GM12878 (cell line): ENCODE measurements at regions not wholly inside any gene's neighbourhood (a gene's known extent, or its start where the extent isn't known, plus 50 kb on each side); places are given as distances from the start of the nearest gene placed in this dataset.

Source experiments
- CEBPZ ChIP-seq: fragments of 150-350 bp; IDR thresholded peaks from 2 replicates; pipeline ENCODE4 v1.6.1; 2016; ENCODE audit warnings: low read depth, low read length
- CTCF ChIP-seq, 3 experiments: IDR thresholded peaks in 2 of 3; conservative IDR thresholded peaks in 1 of 3; 2 replicates each; pipeline ENCODE4 v1.5.1; 2011; ENCODE audit warnings: low read depth in 3 of 3, low read length in 3 of 3, mild to moderate bottlenecking in 3 of 3, control low read depth in 2 of 3, moderate library complexity in 2 of 3, inconsistent platforms in 1 of 3, mixed read lengths in 1 of 3; ENCODE audit not compliant: control insufficient read depth in 2 of 3, insufficient read depth in 1 of 3; ENCODE audit errors: extremely low read depth in 1 of 3
- MEF2A ChIP-seq: IDR thresholded peaks from 2 replicates; pipeline ENCODE4 v1.6.1; 2011; ENCODE audit warnings: low read depth, mild to moderate bottlenecking, low read length, moderate library complexity; ENCODE audit not compliant: insufficient read depth
- POLR2A ChIP-seq: IDR thresholded peaks from 2 replicates; pipeline ENCODE4 v1.6.1; 2011; ENCODE audit warnings: low read depth, mild to moderate bottlenecking, low read length

GRCh38 chr1:25110036-25110435, 122.3 kb downstream of the SYF2 start:
- TF ChIP-seq CEBPZ (no peak), CTCF (IDR thresholded peaks at IDR 0.05 in 2 of 3, conservative IDR thresholded peaks at IDR 0.05 in 1 of 3; ENCODE audit: control insufficient read depth in 2 of 3, extremely low read depth in 1 of 3, insufficient read depth in 1 of 3, low read depth in 3 of 3, low read length in 3 of 3) (no peak), POLR2A (no peak), MEF2A (no peak)
